ENCODE measurements at regions not wholly inside any gene's neighbourhood (a gene's known extent, or its start where the extent isn't known, plus 50 kb on each side); places are given as distances from the start of the nearest gene placed in this dataset.

GRCh38 chr12:46572644-46573346, 200.2 kb upstream of the SLC38A2 start (continued):
- no peak for TF ChIP-seq REST (IDR thresholded peaks at IDR 0.05; ENCODE audit: low read depth)
- TF ChIP-seq POLR2A (IDR thresholded peaks at IDR 0.05; ENCODE audit: borderline replicate concordance, extremely low read depth, insufficient read depth, insufficient read length): no peak
- no peak for TF ChIP-seq ZBTB33 (IDR thresholded peaks at IDR 0.05; ENCODE audit: extremely low read depth, insufficient replicate concordance, low read length)

- no peak overlapping the region for H3K4me3 ChIP-seq (replicated peaks in 1 of 2; ENCODE audit: low read depth in 1 of 2, low read length in 2 of 2)
- H4K20me1 ChIP-seq (ENCODE audit: insufficient read depth): no peaks in the 10 kb centered on the region
- no TSS peak for BruUV-seq (replicated peaks)
- intact Hi-C loops (cut with micrococcal nuclease): no loop called here
- no peak overlapping the region for H3K9ac ChIP-seq (ENCODE audit: low read length)
- POLR2A ChIA-PET: no interaction called here
- H3K79me2 ChIP-seq (ENCODE audit: insufficient read depth, low read length): no peaks in the 10 kb centered on the region
- ATAC-seq: no peak
- H3K4me1 ChIP-seq (ENCODE audit: control insufficient read depth in 1 of 2, insufficient read depth in 2 of 2, low read length in 2 of 2): no peaks in the 10 kb centered on the region
- DNase-seq (ENCODE audit: low read depth, low spot score): no peak
- CTCF ChIA-PET: no interaction called here
- no peaks in the 10 kb centered on the region for H3K9me2 ChIP-seq (ENCODE audit: insufficient read depth)
- no peak overlapping the region for H3K4me2 ChIP-seq (ENCODE audit: low read length)
- H3K27me3 ChIP-seq (ENCODE audit: insufficient read depth, low read length): no peaks in the 10 kb centered on the region
- H3K36me3 ChIP-seq (ENCODE audit: control insufficient read depth in 1 of 2, insufficient read depth in 2 of 2, low read length in 2 of 2): no peaks in the 10 kb centered on the region
- H2AFZ ChIP-seq (ENCODE audit: low read depth, low read length, poor library complexity, severe bottlenecking): no peak overlapping the region
- H3K9me3 ChIP-seq (ENCODE audit: control insufficient read depth in 1 of 2, insufficient read depth in 1 of 2, low read depth in 1 of 2, low read length in 2 of 2): peaks cover 9 to 18% of the 10 kb centered on the region in 2 experiments; a peak in 2 of 4 replicates
- H3K27ac ChIP-seq (ENCODE audit: low read depth, low read length): no peak overlapping the region
- RAD21 ChIA-PET (ENCODE audit: low non-redundant PET in 1 of 2, low total read pairs in 2 of 2, uncharacterized antibody in 2 of 2, unreplicated experiment in 2 of 2): no interaction called here
- no peak for TF ChIP-seq YY1 (IDR thresholded peaks at IDR 0.05; ENCODE audit: extremely low read depth, insufficient replicate concordance, low read depth, low read length)
- TF ChIP-seq ATF3 (IDR thresholded peaks at IDR 0.05): no peak
- no peak for TF ChIP-seq CEBPB (IDR thresholded peaks at IDR 0.05; ENCODE audit: low read depth)
- no peak for TF ChIP-seq FOSL1 (IDR thresholded peaks at IDR 0.05; ENCODE audit: low read depth)
- no peak for TF ChIP-seq POLR2A (IDR thresholded peaks at IDR 0.05; ENCODE audit: borderline replicate concordance, extremely low read depth, insufficient read depth, insufficient read length)
- no peak for TF ChIP-seq SIN3A (IDR thresholded peaks at IDR 0.05; ENCODE audit: low read depth)
- TF ChIP-seq SRF (IDR thresholded peaks at IDR 0.05; ENCODE audit: low read depth): no peak
- no peak for TF ChIP-seq EZH2phosphoT487 (IDR thresholded peaks at IDR 0.05; ENCODE audit: borderline replicate concordance)
- no peak for TF ChIP-seq RAD21 (IDR thresholded peaks at IDR 0.05; ENCODE audit: low read depth)
- TF ChIP-seq REST (IDR thresholded peaks at IDR 0.05; ENCODE audit: low read depth): no peak
- no peak for TF ChIP-seq CBX3 (IDR thresholded peaks at IDR 0.05; ENCODE audit: low read depth)
These were observed 199.0 kb upstream of the SLC38A2 start for GRCh38 chr12:46571608-46572007.

Data from HCT116 (cell line).